Ishikawa (cell line): ENCODE measurements at regions not wholly inside any gene's neighbourhood (a gene's known extent, or its start where the extent isn't known, plus 50 kb on each side); places are given as distances from the start of the nearest gene placed in this dataset.

Experiments
- CEBPB ChIP-seq: IDR thresholded peaks from 2 replicates; pipeline ENCODE4 v1.6.1; 2012
- CREB1 ChIP-seq: IDR thresholded peaks from 2 replicates; pipeline ENCODE4 v1.6.1; 2012; ENCODE audit warnings: low read depth
- EGR1 ChIP-seq: IDR thresholded peaks from 2 replicates; pipeline ENCODE4 v1.6.1; 2012
- EP300 ChIP-seq: IDR thresholded peaks from 2 replicates; pipeline ENCODE4 v1.6.1; 2012; ENCODE audit warnings: borderline replicate concordance
- FOXM1 ChIP-seq: IDR thresholded peaks from 2 replicates; pipeline ENCODE4 v1.6.1; 2012; ENCODE audit warnings: low read depth, borderline replicate concordance
- MAX ChIP-seq: IDR thresholded peaks from 2 replicates; pipeline ENCODE4 v1.6.1; 2012
- NFIC ChIP-seq: IDR thresholded peaks from 2 replicates; pipeline ENCODE4 v1.6.1; 2012
- RAD21 ChIP-seq: IDR thresholded peaks from 2 replicates; pipeline ENCODE4 v1.6.1; 2012; ENCODE audit warnings: low read depth
- REST ChIP-seq: IDR thresholded peaks from 2 replicates; pipeline ENCODE4 v1.6.1; 2012; ENCODE audit warnings: low read depth, mild to moderate bottlenecking
- TAF1 ChIP-seq: IDR thresholded peaks from 2 replicates; pipeline ENCODE4 v1.6.1; 2012; ENCODE audit warnings: low read depth, mild to moderate bottlenecking
- TCF12 ChIP-seq: IDR thresholded peaks from 2 replicates; pipeline ENCODE4 v1.6.1; 2012; ENCODE audit warnings: low read depth
- TEAD4 ChIP-seq: IDR thresholded peaks from 2 replicates; pipeline ENCODE4 v1.6.1; 2012
- USF1 ChIP-seq: IDR thresholded peaks from 2 replicates; pipeline ENCODE4 v1.6.1; 2012
- YY1 ChIP-seq: IDR thresholded peaks from 2 replicates; pipeline ENCODE4 v1.6.1; 2012; ENCODE audit warnings: low read depth
- ZBTB7A ChIP-seq: IDR thresholded peaks from 2 replicates; pipeline ENCODE4 v1.6.1; 2012; ENCODE audit warnings: low read depth

- TF ChIP-seq TEAD4 (no peak), FOXM1 (no peak), CEBPB (no peak), USF1 (no peak), REST (no peak), ZBTB7A (no peak), YY1 (no peak), RAD21 (no peak), TCF12 (no peak), MAX (no peak), EGR1 (no peak), TAF1 (no peak), NFIC (no peak), EP300 (no peak), CREB1 (no peak)
These were observed 153.9 kb upstream of the PFKP start for GRCh38 chr10:2913474-2913873.

GRCh38 chr10:2910656-2911055 is 156.7 kb upstream of the PFKP start:
- TF ChIP-seq RAD21: no peak
- TF ChIP-seq CREB1: no peak
- no peak for TF ChIP-seq YY1
- no peak for TF ChIP-seq FOXM1
- TF ChIP-seq CEBPB: no peak
- no peak for TF ChIP-seq EGR1
- TF ChIP-seq TCF12: no peak
- TF ChIP-seq MAX: no peak
- no peak for TF ChIP-seq TAF1
- no peak for TF ChIP-seq EP300
- TF ChIP-seq NFIC: no peak
- TF ChIP-seq USF1: no peak
- TF ChIP-seq ZBTB7A: no peak
- TF ChIP-seq TEAD4: no peak
- TF ChIP-seq REST: no peak

GRCh38 chr10:2909921-2910320 is 157.4 kb upstream of the PFKP start:
- TF ChIP-seq ZBTB7A: no peak
- TF ChIP-seq EP300: no peak
- no peak for TF ChIP-seq CEBPB
- TF ChIP-seq TCF12: no peak
- TF ChIP-seq CREB1: no peak
- TF ChIP-seq TAF1: no peak
- TF ChIP-seq YY1: no peak
- no peak for TF ChIP-seq TEAD4
- no peak for TF ChIP-seq RAD21
- no peak for TF ChIP-seq EGR1

- TF ChIP-seq REST (no peak), ZBTB7A (no peak), MAX (no peak), CREB1 (no peak), TAF1 (no peak), EP300 (no peak), NFIC (no peak)
These were observed 158.3 kb upstream of the PFKP start for GRCh38 chr10:2908851-2909630.
